Activated naive CD8-positive, alpha-beta T cell treated with anti-CD3 and anti-CD28 coated beads, Interleukin-2, amount 50 U/mL, for 24 hours (primary cell): ENCODE measurements at regions not wholly inside any gene's neighbourhood (a gene's known extent, or its start where the extent isn't known, plus 50 kb on each side); places are given as distances from the start of the nearest gene placed in this dataset.
A peak's percentile ranks its signal among the peaks of the same experiment; 100 is the strongest.

Experiments used
- ATAC-seq: fragments of 150-1000 bp; cut with Tn5 transposase; one replicate; pipeline ENCODE4 v1.10.0; 2021
- DNase-seq: peaks from one replicate; pipeline ENCODE4 v3.0.0; 2021
- H3K27ac Mint-ChIP-seq: one replicate; pipeline ENCODE4 v1.8.0; 2021; ENCODE audit warnings: mild to moderate bottlenecking, mixed read lengths
- H3K27me3 Mint-ChIP-seq: one replicate; pipeline ENCODE4 v1.8.0; 2021; ENCODE audit warnings: mixed read lengths
- H3K36me3 Mint-ChIP-seq: one replicate; pipeline ENCODE4 v1.8.0; 2021; ENCODE audit warnings: low read depth, mixed read lengths
- H3K4me1 Mint-ChIP-seq: one replicate; pipeline ENCODE4 v1.8.0; 2021; ENCODE audit warnings: mixed read lengths
- H3K4me3 Mint-ChIP-seq: one replicate; pipeline ENCODE4 v1.8.0; 2021; ENCODE audit warnings: mild to moderate bottlenecking, moderate library complexity, mixed read lengths
- H3K9me3 Mint-ChIP-seq: one replicate; pipeline ENCODE4 v1.8.0; 2021; ENCODE audit warnings: mixed read lengths

DNA sequence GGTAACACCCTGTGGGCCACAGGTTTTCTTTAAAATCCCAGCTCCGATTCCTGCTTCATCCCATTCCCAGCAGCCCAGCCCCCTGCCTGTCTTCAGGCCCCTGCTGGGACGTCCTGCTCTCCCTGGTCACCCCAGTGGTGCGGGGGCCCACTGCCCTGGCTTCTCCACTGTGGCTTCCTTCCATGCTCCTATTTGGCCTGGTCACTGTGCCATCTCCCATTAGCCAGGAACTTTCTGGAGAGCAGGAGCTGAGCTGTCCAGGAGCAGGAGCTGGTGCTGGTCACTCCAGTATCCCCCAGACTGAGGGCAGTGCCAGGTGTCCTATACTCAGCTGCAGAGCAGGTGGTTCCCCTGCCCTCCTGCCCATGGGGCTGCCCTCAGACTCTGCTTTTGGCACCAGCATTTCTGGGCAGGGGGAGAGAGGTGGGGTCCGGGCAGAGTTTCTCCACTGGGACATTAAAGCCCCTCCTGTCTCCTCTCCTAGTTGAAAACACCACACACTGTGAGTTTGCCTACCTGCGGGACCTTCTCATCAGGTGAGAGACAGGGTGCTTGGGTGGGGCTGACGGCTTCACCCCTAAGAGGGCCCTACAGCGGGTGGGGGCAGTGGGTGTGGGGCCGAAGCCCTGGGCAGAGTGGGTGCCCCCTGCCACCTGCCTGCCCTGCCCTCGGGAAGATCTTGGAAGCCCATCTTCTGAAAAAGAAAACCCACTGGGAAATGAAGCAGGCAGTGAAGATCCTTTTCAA is 356.2 kb downstream of the SEC14L1 start:
- no peak overlapping the region for H3K27ac Mint-ChIP-seq
- no peaks in the 10 kb centered on the region for H3K9me3 Mint-ChIP-seq
- no peak overlapping the region for H3K4me3 Mint-ChIP-seq
- no peaks in the 10 kb centered on the region for H3K27me3 Mint-ChIP-seq
- H3K36me3 Mint-ChIP-seq, result peaks cover 16% of the 10 kb centered on the region
- no peak for ATAC-seq
- DNase-seq, result no peak
- H3K4me1 Mint-ChIP-seq, result peaks cover 7% of the 10 kb centered on the region

DNA sequence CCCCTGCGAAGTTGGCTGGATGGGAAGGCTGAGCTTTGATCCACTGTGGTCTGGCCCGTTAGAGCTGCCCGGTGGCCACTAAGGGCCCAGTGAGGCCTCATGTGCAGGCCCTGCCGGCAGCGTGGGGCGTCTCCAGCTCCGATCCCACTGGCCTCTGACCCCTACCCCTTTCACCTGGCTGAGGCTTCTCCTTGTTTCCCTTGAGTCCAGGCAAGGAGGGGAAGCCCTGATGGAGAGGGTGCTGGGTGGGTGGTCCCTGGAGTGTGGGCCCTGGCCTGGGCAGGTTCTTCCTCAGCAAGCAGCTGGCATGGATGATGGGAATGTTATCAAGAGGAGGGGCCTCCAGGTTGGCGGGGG is 356.8 kb downstream of the SEC14L1 start:
- DNase-seq, result no peak
- ATAC-seq, result no peak
- no peak overlapping the region for H3K27ac Mint-ChIP-seq
- H3K36me3 Mint-ChIP-seq, result peaks cover 13% of the 10 kb centered on the region
- no peaks in the 10 kb centered on the region for H3K9me3 Mint-ChIP-seq
- no peak overlapping the region for H3K4me3 Mint-ChIP-seq
- peaks cover 4% of the 10 kb centered on the region for H3K4me1 Mint-ChIP-seq
- no peaks in the 10 kb centered on the region for H3K27me3 Mint-ChIP-seq

DNA sequence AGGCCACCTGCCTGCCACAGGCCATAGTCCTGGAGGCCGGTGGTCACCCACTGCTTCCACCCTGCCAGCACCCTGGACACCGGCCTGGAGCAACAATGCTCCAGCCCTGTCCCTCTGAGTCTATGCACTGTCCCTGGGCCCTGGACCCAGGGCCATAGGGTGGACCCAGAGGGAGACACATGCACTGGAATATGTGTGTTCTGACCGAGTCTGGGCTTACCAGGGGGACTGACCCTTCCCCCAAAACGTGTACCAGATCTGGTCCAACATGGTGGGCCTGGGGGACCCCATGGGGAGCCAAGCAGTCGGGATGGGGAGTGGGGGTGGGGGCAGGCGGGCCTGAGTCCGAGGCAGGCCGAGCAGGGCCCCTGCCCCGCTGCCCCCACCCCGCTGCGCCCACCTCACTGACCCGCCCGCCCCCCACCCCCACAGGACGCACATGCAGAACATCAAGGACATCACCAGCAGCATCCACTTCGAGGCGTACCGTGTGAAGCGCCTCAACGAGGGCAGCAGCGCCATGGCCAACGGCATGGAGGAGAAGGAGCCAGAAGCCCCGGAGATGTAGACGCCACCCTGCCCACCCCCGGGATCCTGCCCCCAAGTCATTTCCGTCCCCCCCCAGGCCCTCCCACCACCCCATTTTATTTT is 357.4 kb downstream of the SEC14L1 start:
- Mint-ChIP-seq H3K36me3 (peaks cover 13% of the 10 kb centered on the region), H3K4me3 (no peak overlapping the region), H3K9me3 (no peaks in the 10 kb centered on the region)

DNA sequence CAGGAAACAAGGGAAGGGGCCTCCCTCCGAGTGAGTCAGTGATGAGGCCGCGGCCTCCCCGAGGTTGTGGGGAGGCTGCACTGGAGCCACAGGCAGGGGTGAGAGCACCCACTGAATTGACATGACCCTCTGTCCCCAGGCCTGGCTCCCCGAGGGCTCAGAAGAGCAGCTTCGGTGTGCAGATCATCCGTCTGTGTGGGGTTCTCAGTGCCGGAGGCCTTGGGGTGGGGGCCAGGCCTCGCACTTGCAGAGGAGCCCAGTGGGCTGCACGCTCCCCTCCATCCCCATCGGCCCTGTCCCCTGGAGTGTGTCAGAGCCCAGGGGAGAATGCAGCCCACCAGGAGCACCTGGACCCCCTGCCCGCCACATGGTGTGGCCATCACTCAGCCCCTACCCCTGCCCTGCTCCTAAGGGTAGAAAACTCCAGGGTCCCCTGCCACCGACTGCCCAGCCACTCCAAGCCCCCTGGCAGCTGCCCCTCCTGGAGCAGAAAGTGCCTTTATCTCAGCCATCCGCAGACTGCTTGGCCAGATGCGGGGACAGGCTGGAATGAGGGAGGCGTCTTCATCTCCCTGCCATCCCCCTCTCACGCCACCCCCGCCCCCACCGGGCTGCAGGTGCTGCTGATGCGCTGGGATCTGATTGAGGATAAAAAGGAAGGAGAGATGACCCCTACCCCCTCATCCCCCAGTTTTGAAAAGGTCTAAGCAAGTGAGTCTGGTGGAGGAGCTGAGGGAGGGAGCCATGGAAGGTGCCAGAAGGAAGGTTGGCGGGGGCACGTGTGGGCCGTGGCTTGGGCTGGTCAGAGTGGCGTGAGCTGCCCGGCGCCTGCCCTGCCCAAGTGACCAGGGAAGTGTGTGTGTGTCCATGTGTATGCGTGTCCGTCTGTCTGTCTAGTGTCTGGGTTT is 358.3 kb downstream of the SEC14L1 start:
- no peak overlapping the region for H3K4me3 Mint-ChIP-seq
- no peaks in the 10 kb centered on the region for H3K27me3 Mint-ChIP-seq
- peaks cover 4% of the 10 kb centered on the region for H3K4me1 Mint-ChIP-seq
- H3K36me3 Mint-ChIP-seq, result peaks cover 13% of the 10 kb centered on the region
- peak overlapping the region; percentile 64 for H3K27ac Mint-ChIP-seq
- H3K9me3 Mint-ChIP-seq, result no peaks in the 10 kb centered on the region
- ATAC-seq (no peak), DNase-seq (no peak)

More for the DNA sequence above, 357.4 kb downstream of the SEC14L1 start:
- H3K27me3 Mint-ChIP-seq, result no peaks in the 10 kb centered on the region
- H3K4me1 Mint-ChIP-seq, result peaks cover 4% of the 10 kb centered on the region
- ATAC-seq, result no peak
- H3K27ac Mint-ChIP-seq, result no peak overlapping the region
- DNase-seq, result no peak

DNA sequence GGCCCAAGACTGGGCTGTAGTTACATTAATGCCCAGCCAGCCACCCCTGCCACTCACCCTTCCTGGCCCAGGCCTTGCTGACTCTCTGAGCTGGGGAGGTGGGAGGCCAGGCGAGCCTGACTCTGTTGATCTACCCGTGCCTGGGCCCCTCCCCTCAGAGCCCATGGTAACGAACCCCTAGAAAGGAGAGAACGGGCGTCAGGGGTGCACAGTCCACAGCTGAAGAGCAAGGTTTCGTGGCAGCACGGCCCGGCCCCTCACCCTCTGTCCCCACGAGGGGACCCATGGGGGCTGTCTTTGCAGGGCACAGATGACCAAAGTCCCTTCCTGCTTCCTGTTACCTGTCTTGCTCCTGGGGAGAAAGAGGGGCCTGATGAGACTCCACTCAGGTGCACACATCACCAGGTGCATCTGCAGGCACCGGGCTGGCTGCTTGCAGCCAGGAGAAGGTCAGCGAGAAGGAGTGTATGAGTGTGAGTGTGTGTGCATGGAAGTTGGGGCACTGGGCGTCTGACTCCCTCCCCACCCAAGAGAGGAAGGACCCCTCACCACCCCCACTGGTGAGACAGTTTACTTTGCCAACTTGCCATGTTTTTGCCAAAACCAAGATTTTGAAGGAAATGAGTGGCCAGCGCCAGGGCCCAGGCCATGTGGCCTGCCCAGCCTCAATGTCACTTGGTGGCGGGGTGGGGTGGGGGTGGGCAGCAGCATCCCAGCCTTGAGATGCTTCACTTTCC is 359.1 kb downstream of the SEC14L1 start:
- Mint-ChIP-seq H3K4me3 (no peak overlapping the region), H3K36me3 (peaks cover 12% of the 10 kb centered on the region), H3K27me3 (no peaks in the 10 kb centered on the region), H3K27ac (peak overlapping the region; percentile 64), H3K4me1 (peaks cover 2% of the 10 kb centered on the region), H3K9me3 (no peaks in the 10 kb centered on the region)
- DNase-seq, result no peak
- ATAC-seq, result no peak

DNA sequence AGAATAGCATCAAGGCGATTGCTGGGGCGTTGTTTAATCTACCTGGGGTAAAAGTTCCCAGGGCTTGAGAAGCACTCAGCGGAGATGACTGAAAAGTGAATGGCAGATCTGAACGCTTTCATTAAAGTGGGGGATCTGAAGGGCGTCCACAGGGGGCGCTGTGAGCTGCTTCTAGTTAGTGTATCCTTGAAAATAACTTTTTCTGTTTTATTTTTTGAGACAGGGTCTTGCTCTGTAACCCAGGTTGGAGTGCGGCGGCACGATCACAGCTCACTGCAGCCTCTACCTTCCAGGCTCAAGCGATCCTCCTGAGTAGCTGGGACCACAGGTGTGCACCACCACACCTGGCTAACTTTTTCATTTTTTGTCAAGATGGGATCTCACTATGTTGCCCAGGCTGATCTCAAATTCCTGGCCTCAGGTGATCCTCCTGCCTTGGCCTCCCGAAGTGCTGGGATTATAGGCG is 360.4 kb downstream of the SEC14L1 start:
- peak; percentile 59 for DNase-seq
- Mint-ChIP-seq H3K27me3 (no peaks in the 10 kb centered on the region), H3K27ac (no peak overlapping the region), H3K4me3 (no peak overlapping the region), H3K9me3 (no peaks in the 10 kb centered on the region), H3K36me3 (peaks cover 10% of the 10 kb centered on the region), H3K4me1 (no peaks in the 10 kb centered on the region)
- ATAC-seq, result no peak

DNA sequence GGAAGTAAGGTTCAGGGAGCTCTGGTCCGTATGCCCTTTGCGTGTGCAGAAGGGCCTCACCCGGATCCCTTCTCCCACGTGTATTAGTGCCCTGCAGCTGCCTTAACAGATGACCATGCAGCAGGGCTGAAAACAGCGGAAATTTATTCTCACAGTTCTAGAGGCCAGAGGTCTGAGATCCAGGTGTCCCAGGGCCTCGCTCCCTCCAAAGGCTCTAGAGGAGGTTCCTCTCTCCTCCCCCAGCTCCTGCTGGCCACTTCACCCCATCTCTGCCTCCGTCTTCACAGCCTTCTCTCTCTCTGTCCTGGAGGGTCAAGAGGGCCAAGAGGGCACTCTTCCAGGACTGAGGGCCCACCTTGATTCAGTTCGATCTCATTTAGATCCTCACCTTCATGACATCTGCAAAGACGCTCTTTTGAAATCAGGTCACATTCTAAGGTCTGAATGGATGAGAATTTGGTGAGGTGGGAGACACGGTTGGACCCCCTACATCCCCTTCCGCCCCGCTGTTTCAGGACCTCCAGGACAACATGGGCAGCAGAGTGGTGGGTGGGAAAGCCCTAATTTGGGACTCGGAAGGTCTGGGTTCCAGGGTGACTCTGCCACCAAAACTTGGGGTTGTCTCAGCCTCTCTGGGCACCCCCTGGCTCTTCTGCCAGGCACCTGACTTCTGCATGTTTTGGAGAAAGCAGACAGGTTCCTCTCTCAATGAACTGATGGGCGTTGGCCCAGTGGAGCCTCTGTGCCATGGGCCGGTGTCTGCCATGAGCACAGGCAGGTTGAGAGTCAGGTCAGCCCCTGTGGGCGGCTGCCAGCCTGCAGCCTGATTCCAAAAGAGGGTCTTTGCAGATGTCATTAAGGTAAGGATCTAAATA is 361.2 kb downstream of the SEC14L1 start:
- Mint-ChIP-seq H3K9me3 (no peaks in the 10 kb centered on the region), H3K4me1 (no peaks in the 10 kb centered on the region), H3K27me3 (no peaks in the 10 kb centered on the region), H3K27ac (no peak overlapping the region), H3K36me3 (peaks cover 10% of the 10 kb centered on the region), H3K4me3 (no peak overlapping the region)
- DNase-seq, result no peak
- ATAC-seq, result no peak

DNA sequence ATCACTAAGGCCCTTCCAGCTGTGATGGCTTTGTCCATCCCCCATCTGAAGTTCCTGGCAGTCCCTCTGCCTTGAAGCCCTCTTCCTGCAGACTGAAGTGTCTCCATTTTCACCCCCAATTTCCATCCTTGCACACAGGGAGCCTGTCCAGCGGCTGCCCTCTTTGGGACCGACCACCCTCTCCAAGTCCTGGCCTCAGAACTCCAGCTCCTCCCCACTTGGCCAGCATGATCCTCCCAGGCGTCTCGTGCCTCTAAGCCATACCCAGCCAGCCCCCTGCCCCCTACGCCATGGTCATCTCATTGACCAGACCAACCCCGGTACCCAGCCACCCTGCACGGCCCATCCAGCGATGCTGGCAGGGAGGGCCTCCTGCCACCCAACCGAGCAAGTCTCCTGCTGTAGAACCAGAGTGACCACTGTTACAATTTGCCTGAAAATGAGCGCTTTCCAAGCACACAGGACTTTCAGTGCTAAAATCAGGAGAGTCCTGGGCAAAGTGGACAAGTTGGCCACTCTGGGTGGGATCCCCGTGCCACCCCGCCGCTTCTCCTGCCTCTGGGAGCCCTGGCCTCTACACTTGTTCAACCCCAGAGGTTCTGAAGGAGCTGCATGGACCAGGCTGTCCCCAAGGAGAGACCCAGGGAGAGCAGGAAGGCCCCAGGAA is 362.0 kb downstream of the SEC14L1 start:
- DNase-seq, result no peak
- Mint-ChIP-seq H3K4me1 (no peaks in the 10 kb centered on the region), H3K27ac (no peak overlapping the region), H3K36me3 (peaks cover 10% of the 10 kb centered on the region), H3K9me3 (no peaks in the 10 kb centered on the region), H3K4me3 (no peak overlapping the region), H3K27me3 (no peaks in the 10 kb centered on the region)
- ATAC-seq, result no peak

DNA sequence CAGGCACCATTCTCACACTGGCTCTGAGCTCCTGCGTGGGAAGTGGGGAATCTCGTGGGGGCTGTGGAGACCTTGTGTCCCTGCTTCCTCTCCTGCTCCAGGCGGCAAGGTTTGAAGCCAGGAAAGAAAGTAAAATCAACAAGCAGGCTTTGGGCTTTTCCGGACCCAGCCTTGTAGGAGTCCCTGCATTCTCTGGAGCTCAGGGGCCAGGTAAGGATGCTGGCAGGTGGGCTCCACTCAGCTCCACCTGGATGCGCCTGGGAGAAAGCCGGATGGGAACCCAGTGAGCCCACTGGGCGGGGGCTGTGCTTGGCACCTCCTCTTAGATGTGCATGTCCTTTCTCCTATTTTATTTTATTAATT is 362.5 kb downstream of the SEC14L1 start:
- DNase-seq (no peak), ATAC-seq (no peak)
- peaks cover 10% of the 10 kb centered on the region for H3K36me3 Mint-ChIP-seq
- no peaks in the 10 kb centered on the region for H3K27me3 Mint-ChIP-seq
- no peaks in the 10 kb centered on the region for H3K4me1 Mint-ChIP-seq
- no peak overlapping the region for H3K27ac Mint-ChIP-seq
- no peak overlapping the region for H3K4me3 Mint-ChIP-seq
- H3K9me3 Mint-ChIP-seq, result no peaks in the 10 kb centered on the region

DNA sequence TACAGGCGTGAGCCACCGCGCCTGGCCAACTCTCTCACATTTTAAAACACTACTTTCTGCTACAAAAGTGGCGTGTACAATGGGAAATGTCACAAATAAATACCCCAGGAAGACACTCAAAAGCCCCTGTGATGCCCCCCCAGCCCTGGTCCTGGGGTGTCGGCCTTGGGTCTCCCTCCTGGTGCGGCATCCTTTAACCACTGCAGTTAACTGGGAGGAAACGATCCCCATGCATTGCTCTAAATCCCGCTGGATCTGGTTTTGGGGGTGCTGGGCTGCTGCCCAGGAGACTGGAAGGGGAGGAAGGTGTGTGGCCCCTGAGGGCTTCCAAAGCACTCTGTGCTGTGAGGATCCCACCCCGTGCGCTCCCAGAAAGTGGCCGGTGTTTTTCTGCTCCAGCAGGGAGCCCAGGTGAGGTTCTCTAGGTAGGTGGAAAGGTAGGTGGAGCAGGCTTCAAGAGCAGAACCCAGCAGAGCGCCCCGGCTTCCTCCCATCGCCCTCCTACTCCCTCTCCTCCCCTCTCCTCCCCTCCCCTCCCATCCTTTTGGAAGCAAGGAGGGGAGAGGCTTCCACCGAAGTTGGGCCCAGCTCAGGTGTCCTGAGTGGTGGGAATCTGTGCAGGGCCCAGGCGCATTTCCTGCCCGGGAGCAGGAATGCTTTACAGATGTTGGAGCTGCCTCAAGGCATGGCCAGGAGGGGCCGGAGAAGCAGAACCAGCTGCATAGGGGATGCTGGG is 363.3 kb downstream of the SEC14L1 start:
- no peak for ATAC-seq
- Mint-ChIP-seq H3K9me3 (no peaks in the 10 kb centered on the region), H3K4me1 (no peaks in the 10 kb centered on the region), H3K4me3 (no peak overlapping the region), H3K36me3 (peaks cover 10% of the 10 kb centered on the region), H3K27ac (no peak overlapping the region), H3K27me3 (no peaks in the 10 kb centered on the region)
- no peak for DNase-seq

DNA sequence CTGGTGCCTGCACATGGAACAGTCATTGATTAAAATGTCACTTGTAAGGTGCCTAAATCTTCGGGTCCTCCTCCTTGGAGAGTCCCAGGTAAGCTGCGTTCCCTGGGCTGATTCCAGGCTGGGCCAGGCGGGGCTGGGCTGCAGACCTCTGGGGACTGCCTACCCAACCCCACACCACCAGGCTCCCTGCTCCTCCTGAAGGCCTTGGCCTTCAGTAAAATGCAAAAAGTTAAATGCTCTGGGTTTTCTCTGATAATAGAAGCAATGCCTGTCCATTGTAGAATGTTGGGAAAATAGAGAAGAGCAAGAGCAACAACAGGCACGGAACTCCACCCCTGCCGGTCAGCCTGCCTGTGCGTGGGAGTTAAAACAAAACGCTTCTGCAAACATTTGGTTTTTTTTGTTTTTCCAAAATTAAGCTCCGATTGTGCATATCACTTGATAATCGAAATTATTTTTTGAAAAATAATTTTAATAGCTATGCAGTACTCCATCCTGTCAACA is 363.9 kb downstream of the SEC14L1 start:
- DNase-seq, result no peak
- H3K9me3 Mint-ChIP-seq, result no peaks in the 10 kb centered on the region
- peaks cover 7% of the 10 kb centered on the region for H3K36me3 Mint-ChIP-seq
- H3K4me3 Mint-ChIP-seq, result no peak overlapping the region
- no peak overlapping the region for H3K27ac Mint-ChIP-seq
- no peaks in the 10 kb centered on the region for H3K27me3 Mint-ChIP-seq
- H3K4me1 Mint-ChIP-seq, result no peaks in the 10 kb centered on the region
- ATAC-seq, result no peak

DNA sequence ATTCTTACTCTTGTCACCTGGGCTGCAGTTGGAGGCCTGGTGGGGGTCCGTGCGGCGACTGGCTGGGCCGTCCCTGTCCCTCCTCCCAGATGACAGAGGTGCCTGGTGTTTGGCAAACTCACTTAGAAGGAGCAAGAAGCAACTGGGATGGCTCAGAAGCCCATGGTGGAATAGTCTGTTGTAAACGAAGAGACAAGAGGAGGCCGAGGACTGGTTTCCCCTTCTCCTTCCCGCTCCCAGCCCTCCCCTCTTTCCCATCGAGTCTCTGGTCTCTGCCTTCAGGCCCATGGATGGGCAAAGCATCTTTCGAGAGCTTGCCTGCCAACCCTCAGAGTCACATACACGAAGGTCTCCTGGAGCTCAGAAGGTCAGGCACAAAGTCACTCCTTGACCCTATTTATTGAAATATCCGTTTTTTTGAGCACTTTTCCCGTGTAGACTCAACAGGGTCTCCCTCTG is 364.4 kb downstream of the SEC14L1 start:
- no peak overlapping the region for H3K27ac Mint-ChIP-seq
- DNase-seq (no peak), ATAC-seq (no peak)
- H3K4me1 Mint-ChIP-seq, result no peaks in the 10 kb centered on the region
- peaks cover 6% of the 10 kb centered on the region for H3K36me3 Mint-ChIP-seq
- H3K9me3 Mint-ChIP-seq, result no peaks in the 10 kb centered on the region
- H3K4me3 Mint-ChIP-seq, result no peak overlapping the region
- H3K27me3 Mint-ChIP-seq, result no peaks in the 10 kb centered on the region
